ENCODE measurements at regions not wholly inside any gene's neighbourhood (a gene's known extent, or its start where the extent isn't known, plus 50 kb on each side); places are given as distances from the start of the nearest gene placed in this dataset.

DNA sequence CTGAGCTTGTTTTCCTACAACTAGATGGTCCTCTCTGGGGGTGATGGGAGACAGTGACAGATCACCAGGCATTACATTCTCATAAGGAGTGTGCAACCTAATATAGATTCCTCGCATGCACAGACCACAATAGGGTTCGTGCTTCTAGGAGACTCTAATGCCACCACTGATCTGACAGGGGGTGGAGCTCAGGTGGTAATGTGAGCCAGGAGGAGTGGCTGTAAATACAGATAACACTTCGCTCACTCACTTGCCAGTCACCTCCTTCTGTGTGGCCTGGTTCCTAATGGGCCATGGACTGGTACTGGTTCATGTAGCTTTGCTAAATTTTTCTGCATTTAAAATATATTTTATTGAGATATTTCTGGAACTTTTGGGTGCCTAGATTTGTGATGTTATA, 202.3 kb upstream of the ZNF32 start:
- Histone ChIP-seq H3K9me3 (ENCODE audit: insufficient read depth, low read length) (no peaks in the 10 kb centered on the region), H3K9ac (ENCODE audit: low read length) (no peak overlapping the region), H2AFZ (ENCODE audit: low read depth, low read length) (no peak overlapping the region), H3K27me3 (ENCODE audit: low read depth, low read length) (no peaks in the 10 kb centered on the region), H3K27ac (ENCODE audit: low read length) (no peak overlapping the region), H3K79me2 (ENCODE audit: low read length) (no peaks in the 10 kb centered on the region), H3K4me1 (ENCODE audit: low read length) (no peaks in the 10 kb centered on the region), H3K4me3 (ENCODE audit: low read length) (no peak overlapping the region), H3K4me2 (ENCODE audit: low read length) (no peak overlapping the region), H4K20me1 (ENCODE audit: insufficient read depth, low read length) (no peaks in the 10 kb centered on the region), H3K36me3 (replicated peaks; ENCODE audit: low read depth, low read length) (no peaks in the 10 kb centered on the region)
- TF ChIP-seq EZH2phosphoT487 (IDR thresholded peaks at IDR 0.05; ENCODE audit: low read depth): no peak
- TF ChIP-seq, protein P1, sequence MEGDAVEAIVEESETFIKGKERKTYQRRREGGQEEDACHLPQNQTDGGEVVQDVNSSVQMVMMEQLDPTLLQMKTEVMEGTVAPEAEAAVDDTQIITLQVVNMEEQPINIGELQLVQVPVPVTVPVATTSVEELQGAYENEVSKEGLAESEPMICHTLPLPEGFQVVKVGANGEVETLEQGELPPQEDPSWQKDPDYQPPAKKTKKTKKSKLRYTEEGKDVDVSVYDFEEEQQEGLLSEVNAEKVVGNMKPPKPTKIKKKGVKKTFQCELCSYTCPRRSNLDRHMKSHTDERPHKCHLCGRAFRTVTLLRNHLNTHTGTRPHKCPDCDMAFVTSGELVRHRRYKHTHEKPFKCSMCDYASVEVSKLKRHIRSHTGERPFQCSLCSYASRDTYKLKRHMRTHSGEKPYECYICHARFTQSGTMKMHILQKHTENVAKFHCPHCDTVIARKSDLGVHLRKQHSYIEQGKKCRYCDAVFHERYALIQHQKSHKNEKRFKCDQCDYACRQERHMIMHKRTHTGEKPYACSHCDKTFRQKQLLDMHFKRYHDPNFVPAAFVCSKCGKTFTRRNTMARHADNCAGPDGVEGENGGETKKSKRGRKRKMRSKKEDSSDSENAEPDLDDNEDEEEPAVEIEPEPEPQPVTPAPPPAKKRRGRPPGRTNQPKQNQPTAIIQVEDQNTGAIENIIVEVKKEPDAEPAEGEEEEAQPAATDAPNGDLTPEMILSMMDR (IDR thresholded peaks at IDR 0.05; ENCODE audit: low read depth, low read length): no peak

DNA sequence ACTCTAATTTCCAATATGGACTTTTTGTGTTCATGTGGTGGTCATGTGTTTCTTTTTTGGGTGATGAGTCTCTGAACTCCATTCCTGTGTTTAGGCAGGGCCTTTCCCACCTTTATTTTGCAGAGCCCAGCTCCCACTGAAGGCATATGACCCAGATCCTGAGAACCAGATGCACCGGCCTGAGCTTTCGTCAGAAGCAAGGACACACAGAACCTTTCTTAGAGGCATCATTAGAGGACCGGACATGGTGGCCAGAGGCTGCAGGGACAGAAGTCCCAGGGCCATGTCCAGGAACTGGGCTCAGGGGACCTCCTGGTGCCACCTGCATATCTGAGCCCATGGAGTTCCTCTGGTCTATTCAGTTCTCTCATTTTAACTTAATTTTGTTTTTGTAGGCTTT, 200.9 kb upstream of the ZNF32 start:
- Histone ChIP-seq H3K9me3 (ENCODE audit: insufficient read depth, low read length) (no peaks in the 10 kb centered on the region), H3K4me2 (ENCODE audit: low read length) (no peak overlapping the region), H2AFZ (ENCODE audit: low read depth, low read length) (no peak overlapping the region), H3K79me2 (ENCODE audit: low read length) (no peaks in the 10 kb centered on the region), H3K27ac (ENCODE audit: low read length) (no peak overlapping the region), H3K36me3 (replicated peaks; ENCODE audit: low read depth, low read length) (no peaks in the 10 kb centered on the region), H3K9ac (ENCODE audit: low read length) (no peak overlapping the region), H3K27me3 (ENCODE audit: low read depth, low read length) (no peaks in the 10 kb centered on the region), H4K20me1 (ENCODE audit: insufficient read depth, low read length) (no peaks in the 10 kb centered on the region), H3K4me3 (ENCODE audit: low read length) (no peak overlapping the region), H3K4me1 (ENCODE audit: low read length) (no peaks in the 10 kb centered on the region)
- no peak for TF ChIP-seq EZH2phosphoT487 (IDR thresholded peaks at IDR 0.05; ENCODE audit: low read depth)
- TF ChIP-seq, protein P1 (IDR thresholded peaks at IDR 0.05; ENCODE audit: low read depth, low read length): no peak

DNA sequence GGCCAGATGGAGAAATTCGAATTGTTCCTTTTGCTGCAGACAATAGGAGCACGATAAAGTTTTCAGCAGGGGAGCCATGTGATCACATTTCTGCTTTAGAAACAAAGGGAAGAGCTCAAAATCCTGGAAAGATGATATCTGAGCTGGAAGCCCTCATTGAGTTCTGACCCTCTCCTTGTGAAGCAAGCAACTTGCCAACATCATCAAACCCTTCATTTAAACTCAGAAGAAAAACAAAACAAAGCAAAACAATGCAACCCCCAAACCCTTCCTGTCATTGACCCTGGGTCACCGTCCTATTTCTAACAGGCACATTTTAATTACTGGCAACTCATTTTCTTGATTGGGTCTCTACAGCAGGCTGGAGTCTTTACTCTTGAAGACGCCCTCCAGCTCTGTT, 198.3 kb upstream of the ZNF32 start:
- Histone ChIP-seq H3K79me2 (ENCODE audit: low read length) (no peaks in the 10 kb centered on the region), H3K4me3 (ENCODE audit: low read length) (no peak overlapping the region), H3K9ac (ENCODE audit: low read length) (no peak overlapping the region), H3K27me3 (ENCODE audit: low read depth, low read length) (no peaks in the 10 kb centered on the region), H3K27ac (ENCODE audit: low read length) (no peak overlapping the region), H3K4me1 (ENCODE audit: low read length) (no peaks in the 10 kb centered on the region), H2AFZ (ENCODE audit: low read depth, low read length) (no peak overlapping the region), H4K20me1 (ENCODE audit: insufficient read depth, low read length) (no peaks in the 10 kb centered on the region), H3K9me3 (ENCODE audit: insufficient read depth, low read length) (no peaks in the 10 kb centered on the region), H3K4me2 (ENCODE audit: low read length) (no peak overlapping the region), H3K36me3 (replicated peaks; ENCODE audit: low read depth, low read length) (no peaks in the 10 kb centered on the region)
- no peak for TF ChIP-seq EZH2phosphoT487 (IDR thresholded peaks at IDR 0.05; ENCODE audit: low read depth)
- TF ChIP-seq, protein P1 (IDR thresholded peaks at IDR 0.05; ENCODE audit: low read depth, low read length): no peak

- Histone ChIP-seq H3K27me3 (ENCODE audit: low read depth, low read length) (no peaks in the 10 kb centered on the region), H3K4me3 (ENCODE audit: low read length) (no peak overlapping the region), H2AFZ (ENCODE audit: low read depth, low read length) (no peak overlapping the region), H3K27ac (ENCODE audit: low read length) (no peak overlapping the region), H3K4me2 (ENCODE audit: low read length) (no peak overlapping the region), H3K36me3 (replicated peaks; ENCODE audit: low read depth, low read length) (no peaks in the 10 kb centered on the region), H3K9ac (ENCODE audit: low read length) (no peak overlapping the region), H3K4me1 (ENCODE audit: low read length) (no peaks in the 10 kb centered on the region), H3K79me2 (ENCODE audit: low read length) (no peaks in the 10 kb centered on the region), H3K9me3 (ENCODE audit: insufficient read depth, low read length) (no peaks in the 10 kb centered on the region), H4K20me1 (ENCODE audit: insufficient read depth, low read length) (no peaks in the 10 kb centered on the region)
- no peak for TF ChIP-seq EZH2phosphoT487 (IDR thresholded peaks at IDR 0.05; ENCODE audit: low read depth)
Measured at GRCh38 chr10:43846187-43846680, 197.6 kb upstream of the ZNF32 start.

DNA sequence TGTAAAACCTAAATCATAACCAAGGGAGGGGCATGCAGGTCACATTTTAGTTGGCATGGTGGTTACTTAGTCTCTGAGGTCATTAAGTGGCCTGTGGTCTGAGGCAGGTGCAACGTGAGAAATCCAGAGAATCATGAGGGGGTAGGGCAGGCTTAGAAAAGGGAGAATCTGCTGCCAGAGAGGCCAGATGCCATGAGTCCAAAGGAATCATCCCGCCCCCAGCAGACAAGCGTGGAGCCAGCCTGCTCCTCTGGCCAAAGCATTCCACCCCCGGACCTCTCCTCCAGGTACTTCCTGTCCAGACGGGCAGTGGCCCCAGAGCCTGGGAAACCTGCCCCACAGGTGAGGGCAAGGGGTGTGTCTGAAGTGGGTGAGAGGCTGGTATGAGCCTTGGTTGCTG, 196.4 kb upstream of the ZNF32 start:
- H3K36me3 ChIP-seq (replicated peaks; ENCODE audit: low read depth, low read length): no peaks in the 10 kb centered on the region
- H2AFZ ChIP-seq (ENCODE audit: low read depth, low read length): no peak overlapping the region

More for the DNA sequence above, 196.4 kb upstream of the ZNF32 start:
- no peaks in the 10 kb centered on the region for H4K20me1 ChIP-seq (ENCODE audit: insufficient read depth, low read length)
- TF ChIP-seq, protein P1 (IDR thresholded peaks at IDR 0.05; ENCODE audit: low read depth, low read length): no peak
- no peak for TF ChIP-seq EZH2phosphoT487 (IDR thresholded peaks at IDR 0.05; ENCODE audit: low read depth)
- no peak overlapping the region for H3K4me2 ChIP-seq (ENCODE audit: low read length)
- H3K9me3 ChIP-seq (ENCODE audit: insufficient read depth, low read length): no peaks in the 10 kb centered on the region
- no peak overlapping the region for H3K9ac ChIP-seq (ENCODE audit: low read length)
- no peak overlapping the region for H3K27ac ChIP-seq (ENCODE audit: low read length)
- H3K27me3 ChIP-seq (ENCODE audit: low read depth, low read length): no peaks in the 10 kb centered on the region
- no peaks in the 10 kb centered on the region for H3K4me1 ChIP-seq (ENCODE audit: low read length)
- no peak overlapping the region for H3K4me3 ChIP-seq (ENCODE audit: low read length)
- H3K79me2 ChIP-seq (ENCODE audit: low read length): no peaks in the 10 kb centered on the region
